ENCODE measurements at regions not wholly inside any gene's neighbourhood (a gene's known extent, or its start where the extent isn't known, plus 50 kb on each side); places are given as distances from the start of the nearest gene placed in this dataset.
"Not testable (repeated sequence)": the region's sequence is repeated elsewhere in the genome, so short reads cannot be mapped to it uniquely, and the experiment has no call there.

- DNase-seq (ENCODE audit: low read depth): no peak
Observed at GRCh38 chr18:35876243-35876642, 96.2 kb upstream of the RMP24 start.

- no peak for DNase-seq (ENCODE audit: low read depth)
Observed at GRCh38 chr18:35880788-35881455, 91.6 kb upstream of the RMP24 start.

- DNase-seq (ENCODE audit: low read depth): no peak
Observed at GRCh38 chr18:35888329-35888728, 84.2 kb upstream of the RMP24 start.

- no peak for DNase-seq (ENCODE audit: low read depth)
Observed at GRCh38 chr18:35889677-35890076, 82.8 kb upstream of the RMP24 start.

- no peak for DNase-seq (ENCODE audit: low read depth)
Observed at GRCh38 chr18:35890323-35890722, 82.2 kb upstream of the RMP24 start.

- no peak for DNase-seq (ENCODE audit: low read depth)
Observed at GRCh38 chr18:35892118-35892517, 80.4 kb upstream of the RMP24 start.

GRCh38 chr18:35897481-35897880 lies 75.0 kb upstream of the RMP24 start:
- DNase-seq (ENCODE audit: low read depth): not testable (repeated sequence)

- no peak for DNase-seq (ENCODE audit: low read depth)
Observed at GRCh38 chr18:35904389-35905037, 68.0 kb upstream of the RMP24 start.

- no peak for DNase-seq (ENCODE audit: low read depth)
Observed at GRCh38 chr18:35905436-35905835, 67.0 kb upstream of the RMP24 start.

- DNase-seq (ENCODE audit: low read depth): not testable (repeated sequence)
Observed at GRCh38 chr18:35906291-35906690, 66.2 kb upstream of the RMP24 start.

GRCh38 chr18:35910327-35910726 lies 62.2 kb upstream of the RMP24 start:
- no peak for DNase-seq (ENCODE audit: low read depth)

GRCh38 chr18:35912332-35912731 lies 60.1 kb upstream of the RMP24 start:
- DNase-seq (ENCODE audit: low read depth): no peak

GRCh38 chr18:35915056-35915455 lies 57.4 kb upstream of the RMP24 start:
- DNase-seq (ENCODE audit: low read depth): no peak

GRCh38 chr18:35917043-35917442 lies 55.4 kb upstream of the RMP24 start:
- no peak for DNase-seq (ENCODE audit: low read depth)

GRCh38 chr18:35918564-35918963 lies 53.9 kb upstream of the RMP24 start:
- DNase-seq (ENCODE audit: low read depth): no peak

GRCh38 chr18:35919179-35919578 lies 53.3 kb upstream of the RMP24 start:
- DNase-seq (ENCODE audit: low read depth): no peak

GRCh38 chr18:35920623-35921022 lies 51.9 kb upstream of the RMP24 start:
- no peak for DNase-seq (ENCODE audit: low read depth)
